ENCODE measurements at regions not wholly inside any gene's neighbourhood (a gene's known extent, or its start where the extent isn't known, plus 50 kb on each side); places are given as distances from the start of the nearest gene placed in this dataset.
"Not testable (repeated sequence)": the region's sequence is repeated elsewhere in the genome, so short reads cannot be mapped to it uniquely, and the experiment has no call there.

DNA sequence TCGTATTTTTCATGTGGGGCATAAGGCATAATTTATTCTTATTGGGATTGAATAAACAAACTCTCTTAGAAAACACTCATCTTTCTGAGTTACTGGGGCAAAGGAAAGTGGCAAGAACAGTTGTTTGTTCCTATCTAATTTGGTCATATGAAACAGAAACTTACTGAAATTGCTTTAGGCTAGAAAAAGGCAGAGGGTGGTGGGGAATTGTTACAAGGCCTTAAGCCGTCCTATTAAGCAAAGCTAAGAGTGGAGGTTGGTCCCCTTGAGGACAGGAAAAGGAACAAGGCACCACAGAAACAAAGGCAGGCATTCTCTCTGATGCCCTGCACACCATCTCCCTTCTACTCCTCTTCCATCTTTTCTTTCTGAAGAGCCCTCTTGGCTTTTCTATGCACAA, 830.9 kb downstream of the EDEM1 start:
- peaks cover 23% of the 10 kb centered on the region for H3K9me3 Mint-ChIP-seq
- H3K4me1 Mint-ChIP-seq (ENCODE audit: low read depth), result no peaks in the 10 kb centered on the region
- H3K4me3 Mint-ChIP-seq, result no peak overlapping the region
- no peaks in the 10 kb centered on the region for H3K27me3 Mint-ChIP-seq
- no peaks in the 10 kb centered on the region for H3K36me3 Mint-ChIP-seq (ENCODE audit: low read depth)
- intact Hi-C loops (cut with micrococcal nuclease), result no loop called here
- no peak overlapping the region for H3K27ac Mint-ChIP-seq

DNA sequence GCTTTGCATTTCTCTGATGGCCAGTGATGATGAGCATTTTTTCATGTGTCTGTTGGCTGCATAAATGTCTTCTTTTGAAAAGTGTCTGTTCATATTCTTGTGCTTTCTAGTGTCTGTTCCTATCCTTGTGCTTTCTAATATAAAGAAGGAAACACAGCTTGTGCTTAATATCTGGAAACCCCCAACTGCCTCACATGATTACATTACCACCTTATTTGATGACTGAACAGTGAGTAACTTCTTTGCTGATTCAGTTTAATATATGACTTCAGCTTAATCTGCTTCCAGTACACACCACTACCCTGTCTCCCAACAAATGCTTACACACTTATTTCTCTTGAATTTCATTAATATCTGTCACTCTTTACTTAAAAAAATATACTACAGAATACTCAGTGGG, 835.1 kb downstream of the EDEM1 start:
- H3K4me3 Mint-ChIP-seq, result no peak overlapping the region

DNA sequence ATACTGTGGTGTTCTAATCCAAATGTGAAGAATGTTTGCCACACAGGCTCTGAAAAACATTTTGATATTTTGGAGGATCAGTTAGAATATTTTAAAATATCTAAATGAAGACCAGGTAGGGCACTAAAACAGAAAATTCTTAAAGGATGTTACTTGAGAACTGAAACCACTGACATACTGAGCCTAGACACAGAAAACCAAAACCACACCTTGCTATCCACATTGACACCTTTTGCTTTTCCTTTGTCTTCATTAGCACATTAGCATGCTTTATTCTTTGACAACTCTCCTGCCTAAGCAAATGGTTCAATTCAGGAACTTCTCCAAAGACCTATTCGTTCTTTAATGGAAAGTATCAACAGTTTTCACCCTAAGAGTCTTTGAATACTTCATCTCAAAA, 835.9 kb upstream of the GRM7 start:
- Mint-ChIP-seq H3K4me3 (no peak overlapping the region), H3K27me3 (no peaks in the 10 kb centered on the region), H3K27ac (no peak overlapping the region), H3K4me1 (ENCODE audit: low read depth) (no peaks in the 10 kb centered on the region), H3K9me3 (peaks cover 44% of the 10 kb centered on the region), H3K36me3 (ENCODE audit: low read depth) (no peaks in the 10 kb centered on the region)
- intact Hi-C loops (cut with micrococcal nuclease), result no loop called here

More for the DNA sequence above, 835.1 kb downstream of the EDEM1 start:
- Mint-ChIP-seq H3K27me3 (no peaks in the 10 kb centered on the region), H3K27ac (no peak overlapping the region), H3K4me1 (ENCODE audit: low read depth) (no peaks in the 10 kb centered on the region), H3K9me3 (peaks cover 27% of the 10 kb centered on the region), H3K36me3 (ENCODE audit: low read depth) (no peaks in the 10 kb centered on the region)
- intact Hi-C loops (cut with micrococcal nuclease), result no loop called here

DNA sequence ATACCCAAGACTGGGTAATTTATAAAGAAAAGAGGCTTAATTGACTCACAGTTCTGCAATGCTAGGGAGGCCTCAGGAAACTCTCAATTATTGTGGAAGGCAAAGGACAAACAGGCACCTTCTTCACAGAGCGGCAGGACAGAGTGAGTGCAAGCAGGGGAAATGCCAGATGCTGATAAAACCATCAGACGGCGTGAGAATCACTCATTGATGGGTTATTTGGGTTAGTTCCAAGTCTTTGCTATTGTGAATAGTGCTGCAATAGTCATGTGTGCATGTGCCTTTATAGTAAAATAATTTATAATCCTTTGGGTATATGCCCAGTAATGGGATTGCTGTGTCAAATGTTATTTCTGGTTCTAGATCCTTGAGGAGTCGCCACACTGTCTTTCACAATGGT, 830.3 kb upstream of the GRM7 start:
- H3K27me3 Mint-ChIP-seq, result not testable (repeated sequence)

DNA sequence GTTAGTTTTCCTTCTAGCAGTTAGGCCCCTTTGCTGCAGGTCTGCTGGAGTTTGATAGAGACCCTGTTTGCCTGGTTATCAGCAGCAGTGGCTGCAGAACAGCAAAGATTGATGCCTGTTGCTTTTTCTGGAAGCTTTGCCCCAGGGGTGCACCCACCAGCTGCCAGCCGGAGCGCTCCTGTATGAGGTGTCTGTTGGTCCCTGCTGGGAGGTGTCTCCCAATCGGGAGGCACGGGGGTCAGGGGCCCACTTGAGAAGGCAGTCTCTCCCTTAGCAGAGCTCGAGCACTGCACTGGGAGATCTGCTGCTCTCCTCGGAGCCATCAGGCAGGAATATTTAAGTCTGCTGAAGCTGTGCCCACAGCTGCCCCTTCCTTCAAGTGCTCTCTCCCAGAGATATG, 825.3 kb upstream of the GRM7 start:
- intact Hi-C loops (cut with micrococcal nuclease), result no loop called here
- H3K36me3 Mint-ChIP-seq (ENCODE audit: low read depth), result no peaks in the 10 kb centered on the region
- H3K9me3 Mint-ChIP-seq, result peaks cover 48% of the 10 kb centered on the region
- no peaks in the 10 kb centered on the region for H3K27me3 Mint-ChIP-seq
- no peaks in the 10 kb centered on the region for H3K4me1 Mint-ChIP-seq (ENCODE audit: low read depth)
- no peak overlapping the region for H3K27ac Mint-ChIP-seq
- no peak overlapping the region for H3K4me3 Mint-ChIP-seq

More for the DNA sequence above, 830.3 kb upstream of the GRM7 start:
- H3K4me3 Mint-ChIP-seq; intact Hi-C loops (cut with micrococcal nuclease); H3K27ac Mint-ChIP-seq; H3K36me3 Mint-ChIP-seq (ENCODE audit: low read depth); H3K4me1 Mint-ChIP-seq (ENCODE audit: low read depth): not testable (repeated sequence)
- peaks cover 63% of the 10 kb centered on the region for H3K9me3 Mint-ChIP-seq

DNA sequence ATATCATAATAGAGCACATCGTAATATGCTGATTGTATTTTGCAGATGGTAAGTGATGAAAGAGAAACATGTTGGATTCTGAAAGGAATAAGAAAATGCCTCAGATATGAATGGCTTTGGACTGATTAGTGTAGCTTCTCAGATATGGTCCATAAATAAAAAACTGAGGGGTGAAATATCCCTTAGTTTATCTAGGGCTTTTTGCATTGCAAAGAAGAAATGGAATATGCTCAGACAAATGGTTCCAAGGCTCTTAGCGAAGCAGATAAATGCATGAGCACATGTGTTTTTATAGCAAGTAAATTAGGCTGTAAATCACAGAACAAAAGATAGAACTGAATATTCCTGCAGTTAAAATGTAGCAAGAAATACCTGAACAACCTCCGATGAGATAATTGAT, 820.9 kb upstream of the GRM7 start:
- no peaks in the 10 kb centered on the region for H3K36me3 Mint-ChIP-seq (ENCODE audit: low read depth)
- H3K4me3 Mint-ChIP-seq, result no peak overlapping the region
- no peaks in the 10 kb centered on the region for H3K4me1 Mint-ChIP-seq (ENCODE audit: low read depth)
- intact Hi-C loops (cut with micrococcal nuclease), result no loop called here
- no peak overlapping the region for H3K27ac Mint-ChIP-seq
- peaks cover 50% of the 10 kb centered on the region for H3K9me3 Mint-ChIP-seq
- H3K27me3 Mint-ChIP-seq, result no peaks in the 10 kb centered on the region

DNA sequence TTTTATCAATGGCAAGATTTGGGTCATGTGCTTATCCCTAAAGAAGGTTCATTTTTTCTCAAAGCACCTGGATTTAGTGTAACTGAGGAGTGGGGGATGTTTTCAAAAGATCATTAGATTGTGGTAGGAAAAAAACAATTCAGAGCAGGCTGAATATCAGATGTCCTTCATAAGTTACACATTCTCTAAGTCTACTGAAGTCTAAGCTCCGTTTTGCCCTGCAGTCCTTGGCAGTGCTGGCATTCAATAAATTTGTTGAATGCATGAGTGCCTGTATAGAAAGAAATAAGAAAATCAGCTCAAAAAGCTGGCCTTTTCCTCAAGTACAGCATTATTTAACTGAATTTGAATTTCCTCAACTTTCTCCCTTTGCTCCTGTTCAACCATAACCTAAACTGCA, 819.0 kb upstream of the GRM7 start:
- Mint-ChIP-seq H3K36me3 (ENCODE audit: low read depth) (no peaks in the 10 kb centered on the region), H3K27ac (no peak overlapping the region), H3K27me3 (no peaks in the 10 kb centered on the region), H3K4me1 (ENCODE audit: low read depth) (no peaks in the 10 kb centered on the region), H3K4me3 (no peak overlapping the region), H3K9me3 (peaks cover 51% of the 10 kb centered on the region)
- intact Hi-C loops (cut with micrococcal nuclease), result no loop called here

DNA sequence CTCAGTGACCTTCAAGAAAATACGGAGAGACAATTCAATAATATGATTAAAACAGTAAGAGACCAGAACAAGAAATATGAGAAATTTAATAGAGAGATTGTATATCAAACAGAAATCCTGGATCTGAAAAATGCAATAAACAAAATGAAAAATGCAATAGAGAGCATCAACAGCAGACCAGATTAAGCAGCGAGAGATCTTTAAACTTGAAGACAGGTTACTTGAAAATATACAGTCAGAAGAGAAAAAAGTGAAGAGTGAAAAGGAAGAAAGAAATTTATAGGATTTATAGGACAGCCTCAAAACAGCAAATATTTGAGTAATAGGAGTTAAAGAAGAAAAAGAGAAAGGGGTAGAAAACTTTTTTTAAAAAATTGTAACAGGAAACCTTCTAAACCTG, 813.9 kb upstream of the GRM7 start:
- Mint-ChIP-seq H3K4me3 (no peak overlapping the region), H3K27me3 (no peaks in the 10 kb centered on the region), H3K9me3 (peaks cover 72% of the 10 kb centered on the region), H3K4me1 (ENCODE audit: low read depth) (no peaks in the 10 kb centered on the region), H3K27ac (no peak overlapping the region), H3K36me3 (ENCODE audit: low read depth) (no peaks in the 10 kb centered on the region)
- intact Hi-C loops (cut with micrococcal nuclease), result no loop called here

DNA sequence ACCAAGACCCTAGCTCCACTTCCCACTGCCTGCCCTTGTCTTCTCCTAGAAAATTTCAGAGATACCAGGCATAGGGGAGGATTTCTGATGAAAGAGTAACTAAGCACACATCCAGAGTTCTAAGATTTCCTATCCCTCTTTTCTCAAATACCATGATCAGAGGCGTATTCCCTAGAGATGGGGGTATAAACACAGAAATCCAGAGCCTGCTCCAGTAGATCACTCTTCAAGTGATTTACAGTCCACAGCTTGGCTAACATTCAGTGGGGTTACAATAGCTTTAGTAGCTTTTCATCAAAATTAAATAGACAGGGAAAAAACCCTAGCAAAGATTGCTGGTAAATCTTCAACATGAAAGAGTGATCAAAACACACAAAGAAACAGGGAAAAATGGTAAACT, 800.7 kb upstream of the GRM7 start:
- no peaks in the 10 kb centered on the region for H3K9me3 Mint-ChIP-seq
- H3K27me3 Mint-ChIP-seq, result no peaks in the 10 kb centered on the region
- no peak overlapping the region for H3K4me3 Mint-ChIP-seq
- H3K4me1 Mint-ChIP-seq (ENCODE audit: low read depth), result no peaks in the 10 kb centered on the region
- intact Hi-C loops (cut with micrococcal nuclease), result no loop called here
- no peak overlapping the region for H3K27ac Mint-ChIP-seq
- no peaks in the 10 kb centered on the region for H3K36me3 Mint-ChIP-seq (ENCODE audit: low read depth)

DNA sequence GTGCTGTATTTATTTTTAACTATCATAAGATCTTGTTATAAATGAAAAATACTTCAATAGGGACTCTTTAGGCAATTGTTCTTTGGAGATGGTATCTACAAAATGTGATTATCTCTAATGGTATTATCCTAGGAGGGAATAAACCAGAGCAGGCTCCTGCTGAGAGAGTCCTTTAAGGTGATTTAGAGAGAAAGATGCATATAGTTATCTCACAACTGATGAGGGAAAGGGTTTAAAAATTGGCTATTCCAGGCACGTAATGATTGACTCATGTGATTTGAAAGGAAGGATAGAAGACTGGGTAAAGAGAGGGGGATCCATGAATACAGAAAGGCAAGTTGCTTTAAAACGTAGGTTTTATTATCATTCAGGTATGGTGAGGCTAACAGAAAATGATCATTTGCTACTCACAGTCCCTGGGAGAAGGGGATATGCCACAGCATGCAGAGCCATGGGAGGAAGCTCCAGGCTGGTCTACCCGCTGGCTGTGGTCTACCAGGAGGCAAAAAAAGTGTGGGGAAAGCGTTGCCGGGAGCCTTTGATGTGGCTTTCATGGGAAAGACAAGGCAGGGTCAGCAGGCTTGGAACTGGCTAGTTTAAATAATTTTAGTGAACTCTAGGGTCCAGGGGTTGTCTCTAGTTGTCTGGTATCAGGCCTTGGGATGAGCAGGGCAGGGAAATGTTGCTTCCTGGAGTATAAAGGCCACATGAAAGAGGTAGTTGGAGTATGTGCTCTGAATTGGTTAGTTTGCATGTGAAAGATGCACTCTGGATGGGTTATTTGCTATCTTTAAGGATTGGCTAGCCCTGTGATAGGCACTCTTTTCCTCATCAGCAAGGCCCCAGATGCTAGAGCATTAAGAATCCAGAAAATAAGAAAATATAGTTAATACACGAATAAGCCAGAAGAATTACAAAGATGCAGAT, 798.4 kb upstream of the GRM7 start:
- no peaks in the 10 kb centered on the region for H3K9me3 Mint-ChIP-seq
- no peaks in the 10 kb centered on the region for H3K4me1 Mint-ChIP-seq (ENCODE audit: low read depth)
- H3K4me3 Mint-ChIP-seq, result no peak overlapping the region
- intact Hi-C loops (cut with micrococcal nuclease), result no loop called here
- H3K27ac Mint-ChIP-seq, result no peak overlapping the region
- H3K36me3 Mint-ChIP-seq (ENCODE audit: low read depth), result no peaks in the 10 kb centered on the region
- no peaks in the 10 kb centered on the region for H3K27me3 Mint-ChIP-seq

DNA sequence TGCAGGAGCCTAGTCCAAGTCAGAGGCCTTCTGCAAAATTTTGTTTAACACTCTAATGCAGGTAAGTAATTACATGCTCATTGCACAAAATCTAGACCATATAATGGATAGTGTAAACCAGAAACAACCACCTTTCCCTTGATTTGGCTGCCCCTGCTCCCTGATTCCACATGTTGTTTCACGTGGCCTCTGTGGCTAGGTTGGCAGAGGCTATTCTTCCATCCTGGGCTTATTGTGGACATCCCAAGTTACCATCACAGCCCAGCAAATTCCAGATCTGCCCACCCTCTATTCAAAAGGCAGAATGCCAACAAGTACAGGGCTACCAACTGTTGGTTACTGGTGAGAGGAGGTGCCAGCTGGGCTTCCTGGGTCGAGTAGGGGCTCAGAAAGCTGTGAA, 794.5 kb upstream of the GRM7 start:
- no peaks in the 10 kb centered on the region for H3K27me3 Mint-ChIP-seq

DNA sequence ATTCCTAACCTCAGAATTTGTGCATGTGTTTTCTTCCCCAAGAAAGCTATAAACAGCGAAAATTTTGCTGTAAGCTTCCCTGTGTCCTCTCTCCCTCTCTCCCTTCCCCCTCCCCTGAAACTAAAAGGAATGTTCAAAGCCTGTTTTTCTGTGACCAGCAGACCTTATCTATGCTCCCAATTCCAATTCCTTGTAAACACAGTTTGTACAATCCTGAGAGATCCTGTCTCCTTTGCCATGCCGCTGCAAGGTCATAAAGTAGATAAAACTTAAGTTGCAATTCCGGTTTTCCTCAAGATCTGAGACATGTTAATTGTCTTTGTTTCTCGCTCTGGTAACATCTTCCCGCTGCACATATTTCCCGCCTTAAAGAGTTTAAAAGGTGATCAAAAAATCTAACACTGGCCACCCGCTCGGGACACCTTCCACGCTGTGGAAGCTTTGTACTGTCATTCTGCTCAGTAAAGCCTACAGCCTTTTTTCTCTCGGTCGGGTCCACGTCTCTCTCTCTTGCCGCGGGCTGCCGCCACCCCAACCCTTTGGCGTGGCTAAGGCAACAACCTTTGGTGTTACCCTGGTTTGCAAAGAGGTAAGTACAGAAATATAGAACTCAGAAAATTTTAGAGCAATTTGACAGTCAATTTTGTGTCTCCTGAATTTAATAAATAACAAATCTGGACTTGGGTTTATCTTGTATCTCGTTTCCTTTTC, 793.9 kb upstream of the GRM7 start:
- H3K9me3 Mint-ChIP-seq; H3K27ac Mint-ChIP-seq; H3K36me3 Mint-ChIP-seq (ENCODE audit: low read depth); H3K4me1 Mint-ChIP-seq (ENCODE audit: low read depth); intact Hi-C loops (cut with micrococcal nuclease); H3K27me3 Mint-ChIP-seq; H3K4me3 Mint-ChIP-seq: not testable (repeated sequence)

More for the DNA sequence above, 794.5 kb upstream of the GRM7 start:
- Mint-ChIP-seq H3K36me3 (ENCODE audit: low read depth) (no peaks in the 10 kb centered on the region), H3K27ac (no peak overlapping the region), H3K4me3 (no peak overlapping the region), H3K9me3 (no peaks in the 10 kb centered on the region), H3K4me1 (ENCODE audit: low read depth) (no peaks in the 10 kb centered on the region)
- intact Hi-C loops (cut with micrococcal nuclease), result no loop called here

DNA sequence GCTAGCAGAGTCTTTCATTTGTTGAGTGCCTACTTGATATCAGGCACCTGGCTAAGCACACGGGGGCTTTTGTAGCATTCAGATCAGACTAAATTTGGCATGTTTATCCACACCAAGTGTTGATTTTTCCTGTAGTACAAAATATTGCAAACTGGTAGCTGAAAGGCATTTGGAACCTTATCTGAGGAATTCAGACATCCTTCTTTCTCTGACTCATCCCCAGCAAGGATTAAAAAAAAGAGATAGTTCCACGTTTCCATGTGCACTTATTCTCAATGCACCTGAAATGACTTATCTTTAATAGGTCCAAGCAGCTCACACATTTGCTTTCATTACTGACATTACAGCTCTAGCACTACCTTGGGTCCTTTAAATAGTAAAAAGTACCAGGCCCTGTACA, 786.0 kb upstream of the GRM7 start:
- H3K9me3 Mint-ChIP-seq, result peaks cover 61% of the 10 kb centered on the region
- H3K36me3 Mint-ChIP-seq (ENCODE audit: low read depth), result no peaks in the 10 kb centered on the region
- H3K4me3 Mint-ChIP-seq, result no peak overlapping the region
- no peak overlapping the region for H3K27ac Mint-ChIP-seq
- no peaks in the 10 kb centered on the region for H3K4me1 Mint-ChIP-seq (ENCODE audit: low read depth)
- intact Hi-C loops (cut with micrococcal nuclease), result no loop called here
- H3K27me3 Mint-ChIP-seq, result no peaks in the 10 kb centered on the region

DNA sequence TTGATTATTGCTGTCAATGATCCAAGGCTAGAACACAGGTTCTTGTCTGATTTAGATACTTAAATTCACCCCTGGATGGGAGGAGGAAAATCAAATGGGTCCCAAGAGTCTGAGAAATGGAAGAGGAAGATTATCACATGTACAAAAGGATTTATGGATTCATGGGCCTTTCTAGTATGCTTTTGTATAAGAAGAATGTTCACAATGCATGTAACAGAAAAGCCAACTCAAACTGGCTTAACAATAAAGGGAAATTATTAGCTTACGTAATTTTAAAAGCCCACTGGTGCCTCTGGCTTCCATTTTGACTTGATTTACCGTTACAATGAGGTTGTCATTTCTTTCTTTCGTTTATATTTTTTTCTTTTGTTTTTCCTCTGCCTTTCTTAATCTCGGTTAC, 782.5 kb upstream of the GRM7 start:
- Mint-ChIP-seq H3K36me3 (ENCODE audit: low read depth) (no peaks in the 10 kb centered on the region), H3K27me3 (no peaks in the 10 kb centered on the region), H3K9me3 (peaks cover 53% of the 10 kb centered on the region), H3K27ac (no peak overlapping the region), H3K4me3 (no peak overlapping the region), H3K4me1 (ENCODE audit: low read depth) (no peaks in the 10 kb centered on the region)
- intact Hi-C loops (cut with micrococcal nuclease), result no loop called here
